GM19452 (cell line): ENCODE measurements at regions not wholly inside any gene's neighbourhood (a gene's known extent, or its start where the extent isn't known, plus 50 kb on each side); places are given as distances from the start of the nearest gene placed in this dataset.

Source experiments
- ATAC-seq: cut with Tn5 transposase; IDR thresholded peaks from one replicate; pipeline ENCODE4 v1.9.1; 2021; ENCODE audit not compliant: unreplicated experiment

DNA sequence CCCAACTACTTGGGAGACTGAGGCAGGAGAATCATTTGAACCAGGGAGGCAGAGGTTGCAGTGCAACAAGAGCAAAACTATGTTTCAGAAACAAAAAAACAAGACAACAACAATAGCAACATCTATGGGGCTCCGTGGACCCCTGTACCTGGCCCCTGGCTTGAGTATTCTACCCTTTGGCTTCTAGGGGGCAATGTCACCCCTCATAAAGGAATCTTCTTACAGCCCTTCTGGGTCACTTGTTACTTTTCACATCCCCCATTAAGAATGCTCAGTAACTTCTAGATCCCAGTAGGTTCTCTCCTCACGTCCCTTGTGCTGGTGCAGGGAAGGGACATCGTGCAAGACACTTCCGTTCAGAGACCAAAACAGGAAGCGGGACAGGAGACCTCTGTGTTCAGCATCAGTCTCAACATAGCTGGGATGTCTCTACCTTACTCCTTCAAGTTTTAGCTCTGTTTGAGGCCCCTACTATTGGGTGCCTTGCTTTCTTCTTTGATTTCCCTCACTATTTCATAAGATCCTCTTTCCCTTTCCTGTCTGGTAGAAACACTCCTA is 218.1 kb upstream of the ARGLU1 start:
- no peak for ATAC-seq

DNA sequence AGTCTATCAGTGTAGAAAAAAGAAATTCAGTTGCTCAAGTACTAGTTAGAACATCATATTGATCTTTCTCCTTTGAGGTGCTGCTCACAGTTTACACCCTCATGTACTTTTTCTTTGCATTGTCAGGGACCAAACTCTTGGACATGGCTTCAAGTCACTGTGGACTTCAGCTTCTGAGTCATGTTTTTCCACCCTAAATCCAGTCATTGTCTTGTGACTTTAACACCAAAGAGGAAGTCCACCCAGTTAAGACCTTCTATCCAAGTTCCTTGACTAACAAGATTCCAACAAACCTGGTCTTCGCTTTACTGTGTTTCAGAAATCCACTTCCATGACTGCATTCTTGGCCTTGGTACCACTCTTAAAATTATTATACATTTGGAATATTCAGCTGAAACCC is 206.7 kb upstream of the ARGLU1 start:
- ATAC-seq = no peak

DNA sequence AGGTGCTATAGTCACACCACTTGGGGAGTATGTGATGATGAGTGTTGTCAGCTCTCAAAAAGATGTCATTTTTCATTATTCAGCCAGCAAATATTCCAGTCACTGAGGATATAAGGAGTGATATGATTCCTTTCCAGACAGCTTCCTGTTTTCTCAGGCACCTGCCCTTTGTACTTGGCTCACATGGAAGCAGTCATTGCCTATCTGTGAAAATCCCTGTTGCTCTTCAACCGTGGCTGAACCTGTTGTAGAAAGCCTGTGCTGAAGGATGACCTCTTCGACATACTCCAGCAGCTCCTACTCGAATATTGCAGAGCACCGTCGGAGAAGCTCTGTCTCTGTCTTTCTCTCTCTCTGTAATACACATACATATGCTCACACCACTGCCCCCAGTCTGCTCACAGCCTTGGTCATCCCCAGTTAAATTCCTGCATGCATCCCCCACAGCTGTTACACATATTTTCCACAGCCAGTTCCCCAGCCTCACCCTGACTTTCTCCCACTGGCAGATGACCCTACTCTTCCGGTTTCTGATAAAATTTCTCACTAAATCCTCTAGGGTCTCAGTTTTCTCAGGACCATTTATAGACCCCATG is 204.2 kb upstream of the ARGLU1 start:
- no peak for ATAC-seq

DNA sequence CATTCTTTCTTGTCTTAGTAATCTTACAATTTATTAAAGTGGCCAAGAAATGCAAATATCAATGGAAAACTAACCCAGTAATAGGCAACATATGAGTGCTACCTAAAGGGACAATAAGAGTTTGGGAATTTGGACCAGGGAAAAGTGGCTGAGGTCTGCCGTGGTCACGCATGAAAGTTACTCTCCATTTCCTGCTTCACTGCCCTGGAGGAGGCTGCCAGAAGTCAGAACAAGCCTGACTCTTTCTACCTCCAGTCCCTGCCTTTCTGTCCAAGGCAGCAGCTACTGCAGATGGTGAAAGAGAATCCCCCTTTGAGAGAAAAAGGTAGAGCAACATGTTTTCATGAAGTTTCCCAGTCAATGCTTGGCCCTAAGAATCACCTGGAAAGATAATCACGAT is 201.1 kb upstream of the ARGLU1 start:
- no peak for ATAC-seq

DNA sequence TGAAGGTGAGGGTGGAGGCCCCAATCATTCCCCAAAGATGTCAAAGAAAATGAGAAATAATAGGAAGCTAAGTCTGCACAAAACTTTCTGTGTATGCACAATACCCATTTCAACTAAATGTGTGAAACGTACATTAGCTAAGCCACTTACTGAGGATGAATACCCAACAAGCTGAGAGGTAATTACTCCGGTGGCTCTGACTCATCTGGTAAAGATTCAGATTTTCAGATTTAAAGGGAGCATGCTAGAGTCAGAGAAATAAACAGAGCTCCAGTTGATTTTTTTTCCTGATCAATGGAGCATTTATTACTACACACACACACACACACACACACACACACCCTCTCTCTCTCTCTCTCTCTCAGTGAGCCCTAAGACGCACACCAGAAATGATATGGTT is 194.8 kb upstream of the ARGLU1 start:
- no peak for ATAC-seq

- ATAC-seq = no peak
Observed at GRCh38 chr13:106756446-106756845, 188.5 kb upstream of the ARGLU1 start.

DNA sequence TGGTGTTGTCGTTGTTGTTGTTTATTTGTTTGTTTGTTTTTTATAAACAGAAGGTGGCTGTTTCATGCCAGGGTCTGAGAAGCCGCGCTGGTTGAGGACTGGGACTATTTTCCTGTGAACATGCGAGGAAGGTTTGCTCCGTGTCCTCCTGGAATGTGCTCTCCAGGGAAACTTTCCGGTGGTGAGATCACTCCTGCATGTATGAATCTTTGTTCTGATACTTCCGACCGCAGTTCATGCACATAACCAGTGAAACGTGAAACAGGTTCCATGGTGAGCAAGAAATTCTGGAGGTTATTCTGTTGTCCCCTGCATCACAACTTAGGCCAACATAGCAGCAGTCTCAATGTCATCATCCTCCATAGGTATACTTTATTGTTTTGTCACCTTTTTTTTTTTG is 187.6 kb upstream of the ARGLU1 start:
- no peak for ATAC-seq

GRCh38 chr13:106753251-106753650 is 185.3 kb upstream of the ARGLU1 start:
- no peak for ATAC-seq

DNA sequence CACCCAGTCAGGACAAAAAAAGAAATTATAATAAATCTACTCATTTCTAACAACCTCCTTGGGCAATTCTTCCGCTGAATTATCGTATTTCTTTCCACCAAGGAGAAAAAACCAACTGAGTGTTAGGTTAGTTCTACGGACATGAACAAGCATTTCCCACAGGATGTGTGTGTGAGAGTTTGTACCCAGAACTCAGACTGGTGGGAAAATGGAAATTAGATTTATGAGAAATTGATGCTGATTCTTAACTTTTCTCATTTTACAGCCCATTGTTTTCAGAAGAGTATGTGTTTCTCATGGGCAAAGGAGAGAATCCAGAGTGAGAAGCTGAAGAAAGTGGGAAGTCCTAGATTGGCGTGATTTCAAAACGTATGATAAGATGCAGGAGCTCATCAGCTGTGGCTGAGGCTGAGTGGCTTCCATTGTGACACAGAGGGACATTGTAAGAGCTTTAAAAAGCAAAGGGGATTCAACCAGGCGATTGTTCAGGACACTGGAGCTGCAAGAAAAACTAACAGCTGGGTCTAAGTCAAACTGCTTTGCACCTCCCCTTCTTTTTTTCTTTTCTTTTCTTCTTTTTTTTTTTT is 184.7 kb upstream of the ARGLU1 start:
- no peak for ATAC-seq

- no peak for ATAC-seq
Observed at GRCh38 chr13:106748785-106749184, 180.8 kb upstream of the ARGLU1 start.

GRCh38 chr13:106744516-106744915 is 176.6 kb upstream of the ARGLU1 start:
- ATAC-seq = no peak

DNA sequence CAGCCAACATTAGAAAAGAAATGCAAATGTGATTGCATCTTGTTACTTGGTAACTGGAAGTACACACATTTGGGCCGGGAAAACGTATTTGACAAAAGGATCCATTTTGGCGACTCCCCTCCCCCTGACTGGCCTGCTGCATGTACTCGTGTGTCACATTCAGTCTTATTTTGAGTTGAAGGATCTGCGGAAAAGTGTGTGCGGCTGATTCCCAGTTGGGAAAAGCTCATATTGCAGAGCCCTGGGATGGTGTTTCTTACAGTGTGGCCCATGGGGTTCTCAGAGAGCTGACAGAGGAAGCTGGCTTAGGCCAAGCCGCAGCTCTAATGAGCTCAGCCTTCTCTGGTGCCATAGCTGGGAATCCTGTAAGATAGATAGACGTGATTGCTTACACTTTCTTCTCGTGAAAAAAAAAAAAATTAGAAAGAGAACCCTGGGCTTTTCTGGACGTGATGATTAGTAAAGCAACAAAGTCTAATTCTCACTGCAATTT is 170.3 kb upstream of the ARGLU1 start:
- no peak for ATAC-seq

DNA sequence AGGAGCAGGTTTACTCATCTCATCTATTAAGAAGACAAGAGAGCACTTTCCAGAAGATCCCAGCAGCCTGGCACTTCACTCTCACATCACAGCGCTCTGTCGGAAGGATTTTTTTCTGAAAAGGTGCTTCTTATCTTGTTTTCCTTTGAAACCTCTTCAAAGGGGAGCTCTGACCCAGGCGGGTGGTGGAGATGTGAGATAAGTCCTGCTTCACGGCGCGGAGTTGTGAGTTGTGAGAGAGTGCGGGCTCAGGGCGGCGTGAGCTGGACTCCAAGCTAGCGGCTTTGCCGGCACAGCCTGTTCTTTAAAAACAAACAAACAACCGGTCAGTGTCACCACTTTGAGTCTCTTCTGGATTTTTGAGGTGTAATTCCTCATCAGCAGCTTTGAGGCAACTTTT is 169.0 kb upstream of the ARGLU1 start:
- ATAC-seq = no peak

GRCh38 chr13:106734198-106734597 is 166.3 kb upstream of the ARGLU1 start:
- ATAC-seq = no peak

GRCh38 chr13:106723036-106723435 is 155.1 kb upstream of the ARGLU1 start:
- no peak for ATAC-seq

GRCh38 chr13:106722620-106723019 is 154.7 kb upstream of the ARGLU1 start:
- no peak for ATAC-seq

- ATAC-seq = no peak
Observed at GRCh38 chr13:106721599-106721998, 153.7 kb upstream of the ARGLU1 start.

GRCh38 chr13:106714271-106714982 is 146.5 kb upstream of the ARGLU1 start:
- ATAC-seq = no peak

DNA sequence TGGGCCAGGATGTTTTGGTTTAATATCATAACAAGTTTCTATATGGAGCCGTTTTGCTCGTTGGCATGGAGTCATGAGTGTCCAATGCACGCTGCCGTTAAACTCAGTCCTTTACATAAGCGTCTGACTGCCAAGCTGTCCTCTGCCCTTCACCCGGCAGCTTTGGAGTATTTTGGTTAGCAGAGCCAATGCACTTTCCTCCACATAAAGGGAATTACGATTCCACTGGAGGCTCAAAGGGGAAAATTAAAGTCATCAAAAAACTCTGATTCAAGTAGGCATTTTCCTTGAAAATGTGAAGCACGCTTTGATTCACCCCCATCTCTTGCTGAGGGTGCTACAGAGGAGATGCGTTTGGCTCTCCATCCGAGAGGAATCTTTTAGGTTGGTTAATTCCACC is 144.4 kb upstream of the ARGLU1 start:
- ATAC-seq = no peak

GRCh38 chr13:106710266-106710665 is 142.3 kb upstream of the ARGLU1 start:
- ATAC-seq = no peak

DNA sequence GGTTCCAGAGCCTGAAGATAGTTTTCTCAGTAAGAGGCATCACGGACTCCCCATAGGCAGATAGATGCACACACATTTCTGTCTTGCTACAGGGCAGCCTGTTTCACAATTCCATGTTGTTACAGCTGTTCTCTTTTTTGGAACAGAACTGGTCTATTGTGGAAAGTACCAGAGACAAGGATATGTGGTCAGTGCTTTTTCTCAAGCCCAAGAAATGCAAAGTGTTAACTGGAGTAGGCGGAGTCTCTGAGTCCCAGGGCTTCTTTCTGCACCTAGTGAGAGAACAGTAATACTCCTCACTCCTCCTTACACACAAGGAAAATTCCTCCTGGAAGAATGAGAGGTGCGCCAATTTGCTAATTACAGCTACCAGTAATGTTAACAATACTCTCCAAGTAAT is 141.6 kb upstream of the ARGLU1 start:
- no peak for ATAC-seq

- ATAC-seq = no peak
Observed at GRCh38 chr13:106702505-106702904, 134.6 kb upstream of the ARGLU1 start.
